HEK293 (cell line): ENCODE measurements at regions not wholly inside any gene's neighbourhood (a gene's known extent, or its start where the extent isn't known, plus 50 kb on each side); places are given as distances from the start of the nearest gene placed in this dataset.

Experiments used
- CTCF ChIA-PET: fragments of 350-600 bp; formaldehyde crosslinking; extraction: SDS; loops from one replicate; lab custom pipeline; 2021; ENCODE audit warnings: antibody characterized with exemption; lab: Yijun Ruan, JAX
- POLR2A ChIA-PET: fragments of 300-600 bp; formaldehyde crosslinking; extraction: SDS; loops from one replicate; lab custom pipeline; 2020; ENCODE audit warnings: antibody characterized with exemption, inconsistent platforms; lab: Yijun Ruan, JAX
- H3K27ac ChIP-seq: fragments of 200-500 bp; sonication (Bioruptor generic); 2 replicates; pipeline ENCODE4 v1.5.1; 2014; ENCODE audit warnings: low read depth, low read length, control low read depth, inconsistent platforms; ENCODE audit errors: extremely low read depth
- H3K36me3 ChIP-seq, 2 experiments: fragments of 200-500 bp in 1 of 2; sonication (Bioruptor generic) in 1 of 2; 1 replicate in 1 of 2; 2 replicates in 1 of 2; pipeline ENCODE4 v1.5.1; 2014 to 2017; ENCODE audit warnings: inconsistent platforms in 2 of 2, low read length in 2 of 2; ENCODE audit not compliant: control insufficient read depth in 2 of 2, insufficient read depth in 1 of 2
- H3K4me1 ChIP-seq: fragments of 200-500 bp; sonication (Bioruptor generic); 2 replicates; pipeline ENCODE4 v1.5.1; 2014; ENCODE audit warnings: mild to moderate bottlenecking, low read length, inconsistent platforms; ENCODE audit not compliant: control insufficient read depth, insufficient read depth
- H3K4me3 ChIP-seq: 2 replicates; pipeline ENCODE4 v1.5.1; 2011; ENCODE audit warnings: low read depth, mild to moderate bottlenecking, control low read depth, low read length, moderate library complexity
- H3K9me3 ChIP-seq: fragments of 200-500 bp; sonication (Bioruptor generic); 2 replicates; pipeline ENCODE4 v1.5.1; 2014; ENCODE audit warnings: low read depth, low read length, inconsistent platforms; ENCODE audit not compliant: control insufficient read depth, insufficient read depth
- AEBP2 ChIP-seq: fragments of 450-650 bp; formaldehyde crosslinking; IDR thresholded peaks from 2 replicates; pipeline ENCODE4 v1.5.1; 2016; ENCODE audit warnings: missing biosample characterization, missing genetic modification characterization, borderline replicate concordance
- KLF1 ChIP-seq: fragments of 450-650 bp; formaldehyde crosslinking; IDR thresholded peaks from 2 replicates; pipeline ENCODE4 v1.5.1; 2016; ENCODE audit warnings: missing biosample characterization, missing genetic modification characterization
- KLF17 ChIP-seq: fragments of 450-650 bp; formaldehyde crosslinking; IDR thresholded peaks from 2 replicates; pipeline ENCODE4 v1.5.1; 2016; ENCODE audit warnings: missing biosample characterization, missing genetic modification characterization
- MEIS1 ChIP-seq: sonication (generic); formaldehyde crosslinking; IDR thresholded peaks from 2 replicates; pipeline ENCODE4 v1.8.1; 2022; ENCODE audit warnings: missing genetic modification reagents, mild to moderate bottlenecking, borderline replicate concordance
- PRDM6 ChIP-seq: fragments of 450-650 bp; formaldehyde crosslinking; IDR thresholded peaks from 2 replicates; pipeline ENCODE4 v1.5.1; 2017; ENCODE audit warnings: missing biosample characterization, missing genetic modification characterization
- REPIN1 ChIP-seq: fragments of 450-650 bp; formaldehyde crosslinking; IDR thresholded peaks from 2 replicates; pipeline ENCODE4 v1.5.1; 2017; ENCODE audit warnings: missing biosample characterization, missing genetic modification characterization, low read depth
- SP2 ChIP-seq: fragments of 450-650 bp; formaldehyde crosslinking; IDR thresholded peaks from 2 replicates; pipeline ENCODE4 v1.5.1; 2016; ENCODE audit warnings: missing biosample characterization, missing genetic modification characterization
- ZBTB44 ChIP-seq: fragments of 450-650 bp; IDR thresholded peaks from 2 replicates; pipeline ENCODE4 v1.5.1; 2018; ENCODE audit warnings: missing biosample characterization, mild to moderate bottlenecking, missing genetic modification characterization
- ZFHX2 ChIP-seq: fragments of 450-650 bp; formaldehyde crosslinking; conservative IDR thresholded peaks from 2 replicates; pipeline ENCODE4 v1.5.1; 2016; ENCODE audit warnings: missing biosample characterization, missing genetic modification characterization
- ZFP69B ChIP-seq: fragments of 450-650 bp; formaldehyde crosslinking; IDR thresholded peaks from 2 replicates; pipeline ENCODE4 v1.5.1; 2016; ENCODE audit warnings: missing biosample characterization, missing genetic modification characterization
- ZNF366 ChIP-seq: fragments of 450-650 bp; formaldehyde crosslinking; conservative IDR thresholded peaks from 2 replicates; pipeline ENCODE4 v1.5.1; 2016; ENCODE audit warnings: missing biosample characterization, missing genetic modification characterization
- ZNF530 ChIP-seq: fragments of 450-650 bp; formaldehyde crosslinking; IDR thresholded peaks from 2 replicates; pipeline ENCODE4 v1.5.1; 2016; ENCODE audit warnings: low read depth, missing biosample characterization, missing genetic modification characterization
- ZNF600 ChIP-seq: fragments of 450-650 bp; formaldehyde crosslinking; IDR thresholded peaks from 2 replicates; pipeline ENCODE4 v1.5.1; 2016; ENCODE audit warnings: missing biosample characterization, missing genetic modification characterization
- ZNF629 ChIP-seq: fragments of 450-650 bp; formaldehyde crosslinking; IDR thresholded peaks from 2 replicates; pipeline ENCODE4 v1.5.1; 2017; ENCODE audit warnings: missing biosample characterization, missing genetic modification characterization
- ZNF76 ChIP-seq: fragments of 450-650 bp; formaldehyde crosslinking; IDR thresholded peaks from 2 replicates; pipeline ENCODE4; 2016; ENCODE audit warnings: low read depth, missing biosample characterization, missing genetic modification characterization, borderline replicate concordance
- ZNF830 ChIP-seq: fragments of 450-650 bp; IDR thresholded peaks from 2 replicates; pipeline ENCODE4 v1.5.0; 2018; ENCODE audit warnings: missing biosample characterization, missing genetic modification characterization, low read depth, mild to moderate bottlenecking, moderate library complexity
- ZNF843 ChIP-seq: fragments of 450-650 bp; formaldehyde crosslinking; IDR thresholded peaks from 2 replicates; pipeline ENCODE4 v1.5.1; 2016; ENCODE audit warnings: missing biosample characterization, missing genetic modification characterization
- ZSCAN16 ChIP-seq: fragments of 450-650 bp; formaldehyde crosslinking; IDR thresholded peaks from 2 replicates; pipeline ENCODE4 v1.5.1; 2016; ENCODE audit warnings: missing biosample characterization, missing genetic modification characterization
- TF ChIP-seq, protein P1 (sequence below): fragments of 450-650 bp; formaldehyde crosslinking; IDR thresholded peaks from 2 replicates; pipeline ENCODE4 v1.5.1; 2016; ENCODE audit warnings: missing biosample characterization, missing genetic modification characterization
- TF ChIP-seq, protein P2 (sequence below): fragments of 450-650 bp; formaldehyde crosslinking; IDR thresholded peaks from 2 replicates; pipeline ENCODE4 v1.5.1; 2017; ENCODE audit warnings: missing biosample characterization, missing genetic modification characterization

DNA sequence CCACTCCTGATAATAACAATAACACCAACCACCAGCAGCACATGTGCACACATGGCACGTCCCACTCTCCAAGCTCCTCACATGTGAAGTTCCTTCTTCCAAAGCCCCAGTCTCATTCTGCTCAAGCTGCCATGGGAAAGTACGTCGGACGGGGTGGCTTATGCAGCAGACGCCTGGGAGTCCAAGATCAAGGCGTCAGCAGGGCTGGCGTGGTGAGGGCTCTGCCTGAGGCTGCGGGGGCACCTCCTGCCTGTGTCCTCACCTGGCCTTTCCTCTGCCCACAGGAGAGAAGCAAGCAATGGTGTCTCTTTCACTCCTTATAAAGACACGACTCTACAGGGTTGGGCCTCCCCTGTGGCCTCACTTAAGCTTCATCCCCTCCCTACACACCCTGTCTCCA, 68.8 kb upstream of the INSIG1 start (continued):
- no peak for TF ChIP-seq ZNF830 (tag by site-specific recombination)

DNA sequence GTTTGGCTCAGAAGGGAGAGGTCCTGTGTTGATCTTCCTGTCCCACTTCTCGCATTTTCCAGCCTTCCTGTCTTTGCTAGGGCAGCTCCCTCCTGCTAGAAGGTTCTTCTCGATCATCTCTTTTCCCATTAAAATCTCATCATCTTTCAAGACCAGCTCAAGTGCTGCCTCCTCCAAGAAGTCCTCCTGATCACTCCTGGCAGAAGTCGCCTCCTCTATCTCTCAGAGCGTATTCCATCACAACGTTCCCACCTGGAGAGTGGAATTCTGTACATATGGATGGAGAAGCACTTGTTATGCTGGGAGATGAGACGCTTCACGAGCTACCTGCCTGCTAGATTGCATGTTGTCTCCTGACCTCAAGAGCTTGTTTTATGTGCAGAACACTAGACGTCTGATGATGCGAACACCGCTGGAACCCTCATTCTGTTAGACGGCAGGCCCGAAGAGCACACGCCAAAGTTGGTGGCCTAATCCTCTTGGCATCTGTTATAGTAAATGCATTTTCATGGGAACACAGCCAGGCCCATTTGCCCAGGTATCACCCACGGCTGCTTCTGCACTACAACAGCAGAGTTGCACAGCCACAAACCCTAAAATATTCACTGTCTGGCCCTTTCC, 68.0 kb upstream of the INSIG1 start:
- CTCF ChIA-PET: interaction anchor here (1.0 to 1.8 kb wide), 3 partner anchors 23 to 303 kb away, joined by 3 to 6 read pairs (median 4); no protein-coding TSS in a partner anchor
- no peak overlapping the region for H3K4me3 ChIP-seq
- POLR2A ChIA-PET: interaction anchor here (0.6 to 2.5 kb wide), 7 partner anchors 14 to 226 kb away, joined by 3 to 19 read pairs (median 4); partner anchors contain the start of genes INSIG1 and PAXIP1

GRCh38 chr7:155230169-155230593, 67.5 kb upstream of the INSIG1 start:
- no peaks in the 10 kb centered on the region for H3K4me1 ChIP-seq
- no peak for TF ChIP-seq ZNF76 (tag by site-specific recombination)
- TF ChIP-seq PRDM6: no peak
- peak; percentile 97 for TF ChIP-seq KLF17 (tag by site-specific recombination)
- peak; percentile 46; the same call in 1 of the 2 replicates for TF ChIP-seq KLF1
- no peak for TF ChIP-seq ZSCAN16 (tag by site-specific recombination)
- TF ChIP-seq SP2 (tag by site-specific recombination): peak; percentile 68
- TF ChIP-seq ZNF629 (tag by site-specific recombination): peak; percentile 94
- TF ChIP-seq, protein P1, sequence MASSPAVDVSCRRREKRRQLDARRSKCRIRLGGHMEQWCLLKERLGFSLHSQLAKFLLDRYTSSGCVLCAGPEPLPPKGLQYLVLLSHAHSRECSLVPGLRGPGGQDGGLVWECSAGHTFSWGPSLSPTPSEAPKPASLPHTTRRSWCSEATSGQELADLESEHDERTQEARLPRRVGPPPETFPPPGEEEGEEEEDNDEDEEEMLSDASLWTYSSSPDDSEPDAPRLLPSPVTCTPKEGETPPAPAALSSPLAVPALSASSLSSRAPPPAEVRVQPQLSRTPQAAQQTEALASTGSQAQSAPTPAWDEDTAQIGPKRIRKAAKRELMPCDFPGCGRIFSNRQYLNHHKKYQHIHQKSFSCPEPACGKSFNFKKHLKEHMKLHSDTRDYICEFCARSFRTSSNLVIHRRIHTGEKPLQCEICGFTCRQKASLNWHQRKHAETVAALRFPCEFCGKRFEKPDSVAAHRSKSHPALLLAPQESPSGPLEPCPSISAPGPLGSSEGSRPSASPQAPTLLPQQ: no peak
- TF ChIP-seq ZNF366 (tag by site-specific recombination): peak; percentile 62
- TF ChIP-seq ZNF843 (tag by site-specific recombination): peak; percentile 63; the same call in 1 of the 2 replicates
- peak; percentile 91 for TF ChIP-seq MEIS1 (CRISPR knock-in tag)
- no peak for TF ChIP-seq ZFP69B
- no peak for TF ChIP-seq ZFHX2 (tag by site-specific recombination)
- TF ChIP-seq ZNF530 (tag by site-specific recombination): no peak

More for the DNA sequence above, 68.0 kb upstream of the INSIG1 start:
- H3K4me1 ChIP-seq: peaks cover 1% of the 10 kb centered on the region; the same call in 1 of the 2 replicates
- H3K9me3 ChIP-seq: no peaks in the 10 kb centered on the region
- no peak for TF ChIP-seq ZNF366 (tag by site-specific recombination)
- TF ChIP-seq ZBTB44 (tag by site-specific recombination): no peak
- no peak for TF ChIP-seq AEBP2 (tag by site-specific recombination)
- TF ChIP-seq, protein P2, sequence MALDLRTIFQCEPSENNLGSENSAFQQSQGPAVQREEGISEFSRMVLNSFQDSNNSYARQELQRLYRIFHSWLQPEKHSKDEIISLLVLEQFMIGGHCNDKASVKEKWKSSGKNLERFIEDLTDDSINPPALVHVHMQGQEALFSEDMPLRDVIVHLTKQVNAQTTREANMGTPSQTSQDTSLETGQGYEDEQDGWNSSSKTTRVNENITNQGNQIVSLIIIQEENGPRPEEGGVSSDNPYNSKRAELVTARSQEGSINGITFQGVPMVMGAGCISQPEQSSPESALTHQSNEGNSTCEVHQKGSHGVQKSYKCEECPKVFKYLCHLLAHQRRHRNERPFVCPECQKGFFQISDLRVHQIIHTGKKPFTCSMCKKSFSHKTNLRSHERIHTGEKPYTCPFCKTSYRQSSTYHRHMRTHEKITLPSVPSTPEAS (tag by site-specific recombination): no peak
- TF ChIP-seq ZNF600 (tag by site-specific recombination): 0 out of 2 replicates have a peak, but pooled peaks have one; percentile 52
- no peak for TF ChIP-seq REPIN1 (tag by site-specific recombination)
- H3K36me3 ChIP-seq: no peaks in the 10 kb centered on the region
- no peak overlapping the region for H3K27ac ChIP-seq

More at GRCh38 chr7:155230169-155230593, 67.5 kb upstream of the INSIG1 start:
- ChIA-PET CTCF (interaction anchor here (1.0 to 1.8 kb wide), 4 partner anchors 13 to 303 kb away, joined by 3 to 6 read pairs (median 4); no protein-coding TSS in a partner anchor), POLR2A (interaction anchor here (1.1 to 2.5 kb wide), 6 partner anchors 15 to 227 kb away, joined by 3 to 19 read pairs (median 6); partner anchors contain the start of genes INSIG1 and PAXIP1)
- Histone ChIP-seq H3K27ac (no peak overlapping the region), H3K4me3 (no peak overlapping the region), H3K36me3 (no peaks in the 10 kb centered on the region), H3K9me3 (no peaks in the 10 kb centered on the region)
